Activated CD4-positive, CD25-positive, alpha-beta regulatory T cell treated with anti-CD3 and anti-CD28 coated beads, Interleukin-2, amount 50 U/mL, for 24 hours (primary cell): ENCODE measurements at regions not wholly inside any gene's neighbourhood (a gene's known extent, or its start where the extent isn't known, plus 50 kb on each side); places are given as distances from the start of the nearest gene placed in this dataset.
"Not testable (repeated sequence)": the region's sequence is repeated elsewhere in the genome, so short reads cannot be mapped to it uniquely, and the experiment has no call there.

Experiments
- ATAC-seq, 2 donors: fragments of 150-1000 bp; cut with Tn5 transposase; one replicate each; pipeline ENCODE4 v1.10.0; 2021; ENCODE audit warnings: mild to moderate bottlenecking in 1 of 2, moderate library complexity in 1 of 2

DNA sequence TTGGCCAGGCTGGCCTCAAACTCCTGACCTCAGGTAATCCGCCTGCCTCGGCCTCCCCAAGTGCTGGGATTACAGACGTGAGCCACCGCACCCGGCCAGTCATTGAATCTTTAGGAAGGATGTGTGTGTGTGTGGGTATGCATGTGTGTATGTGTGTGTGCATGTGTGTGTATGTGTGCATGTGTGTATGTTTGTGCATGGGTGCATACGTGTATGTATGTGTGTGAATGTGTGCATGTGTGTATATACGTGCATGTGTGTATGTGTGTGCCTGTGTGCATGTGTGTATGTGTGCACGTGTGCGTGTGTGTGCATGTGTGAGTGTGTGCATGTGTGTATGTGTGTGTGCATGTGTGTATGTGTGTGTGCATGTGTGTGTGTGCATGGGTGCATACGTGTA is 120.1 kb upstream of the SHH start:
- ATAC-seq, result not testable (repeated sequence)

DNA sequence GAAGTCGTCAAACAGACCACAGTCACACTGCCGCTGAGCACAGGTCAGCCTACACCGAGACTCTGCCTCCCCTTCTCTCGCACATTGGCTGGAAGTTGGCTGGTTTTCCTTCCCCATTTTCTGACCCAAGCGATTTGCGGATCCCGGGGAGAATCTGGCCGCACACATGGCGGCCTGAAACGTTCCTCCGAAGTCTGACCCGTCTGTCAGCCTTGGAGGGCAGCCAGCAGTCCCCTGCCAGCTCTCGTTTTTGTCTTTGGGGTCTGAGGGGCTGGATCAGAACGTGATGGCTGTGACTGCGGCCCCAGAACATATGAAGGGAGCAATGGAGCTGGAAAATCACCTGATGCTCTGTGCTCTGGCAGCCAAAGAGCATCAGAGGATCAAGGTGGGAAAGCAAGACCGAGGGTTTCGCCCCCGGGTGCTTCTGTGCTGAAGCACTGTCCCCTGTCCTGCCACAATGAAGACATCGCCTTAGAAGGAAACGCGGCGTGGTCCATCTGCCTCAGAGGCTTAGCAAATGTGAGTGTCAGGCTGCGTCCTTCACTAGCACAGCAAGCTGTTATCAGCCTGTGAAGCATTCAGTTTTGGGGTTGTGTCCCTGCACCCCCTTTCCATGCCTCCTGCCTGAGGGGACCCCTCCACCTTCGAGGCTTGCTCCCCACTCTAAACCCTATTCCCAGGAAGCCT is 119.3 kb upstream of the SHH start:
- ATAC-seq, result no peak

DNA sequence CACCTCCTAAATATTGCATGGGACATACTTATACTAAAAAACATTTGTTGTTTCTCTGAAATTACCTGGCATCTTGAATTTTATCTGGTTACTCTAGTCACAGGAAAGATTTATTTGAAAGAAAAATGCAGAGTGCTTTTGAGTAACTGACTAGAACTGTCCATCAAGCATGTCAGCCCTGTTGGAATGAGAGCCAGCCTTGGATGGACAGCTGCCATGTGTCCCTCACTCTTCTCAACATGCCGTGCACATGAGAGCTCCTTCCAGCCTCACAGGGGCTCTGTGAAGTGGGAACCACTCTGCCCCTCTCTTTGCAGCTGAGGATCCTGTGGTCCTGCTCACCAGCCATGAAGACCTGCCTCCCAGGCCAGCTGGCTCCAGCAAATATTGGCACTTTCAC is 118.3 kb upstream of the SHH start:
- ATAC-seq, result no peak

DNA sequence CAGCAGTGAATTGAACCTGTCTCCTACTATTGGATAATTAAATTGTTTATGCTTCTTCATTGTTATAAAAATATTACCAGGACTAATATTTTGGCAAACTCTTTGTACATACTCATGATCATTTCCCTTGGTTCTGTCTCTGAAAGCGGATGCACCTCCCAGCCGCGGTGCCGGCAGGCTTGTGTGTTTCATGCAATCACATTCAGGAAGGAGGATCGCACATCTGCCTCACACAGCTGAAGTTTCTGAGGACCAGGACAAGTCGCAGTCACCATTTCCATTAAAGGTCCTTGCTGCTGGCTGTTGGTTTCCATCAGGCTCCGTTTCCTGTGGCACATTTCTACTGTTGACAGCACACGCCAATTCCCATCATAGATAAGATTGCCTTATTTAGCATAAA is 117.8 kb upstream of the SHH start:
- ATAC-seq, result no peak

DNA sequence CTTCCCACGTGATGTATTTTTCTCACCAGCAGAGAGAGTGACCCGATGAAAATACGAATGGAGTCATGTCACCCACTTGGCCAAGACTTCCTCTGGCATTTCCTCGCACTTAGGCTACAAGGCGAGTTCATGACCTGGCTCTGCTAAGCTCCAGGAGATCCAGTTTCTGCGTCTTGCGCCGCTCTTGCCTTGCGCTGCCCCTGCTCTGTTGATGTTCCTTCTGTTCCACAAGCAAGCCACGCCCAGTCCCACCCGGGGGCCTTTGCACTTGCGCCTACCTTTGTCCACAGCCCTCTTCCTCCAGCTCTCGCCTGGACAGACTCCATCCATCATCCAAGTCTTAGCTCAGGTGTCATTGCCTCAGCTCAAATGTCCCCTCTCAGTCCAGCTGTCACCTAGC is 116.3 kb upstream of the SHH start:
- ATAC-seq, result no peak

DNA sequence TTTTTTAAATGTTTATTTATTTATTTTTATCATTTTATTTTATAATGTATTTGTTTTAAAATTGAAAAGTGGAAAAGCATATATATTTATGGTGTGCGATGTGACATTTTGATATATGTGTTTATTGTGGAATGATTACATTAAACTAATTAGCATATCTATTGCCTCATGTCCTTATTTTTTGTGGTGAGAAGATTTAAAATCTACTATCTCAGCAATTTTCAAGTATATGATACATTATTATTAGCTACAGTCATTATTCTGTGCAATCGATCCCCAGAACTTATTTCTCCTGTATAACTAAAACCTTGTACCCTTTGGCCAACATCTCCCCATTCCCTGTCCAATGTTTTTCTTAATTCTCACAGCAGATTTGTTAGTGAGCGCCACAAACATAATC is 115.6 kb upstream of the SHH start:
- ATAC-seq, result no peak

DNA sequence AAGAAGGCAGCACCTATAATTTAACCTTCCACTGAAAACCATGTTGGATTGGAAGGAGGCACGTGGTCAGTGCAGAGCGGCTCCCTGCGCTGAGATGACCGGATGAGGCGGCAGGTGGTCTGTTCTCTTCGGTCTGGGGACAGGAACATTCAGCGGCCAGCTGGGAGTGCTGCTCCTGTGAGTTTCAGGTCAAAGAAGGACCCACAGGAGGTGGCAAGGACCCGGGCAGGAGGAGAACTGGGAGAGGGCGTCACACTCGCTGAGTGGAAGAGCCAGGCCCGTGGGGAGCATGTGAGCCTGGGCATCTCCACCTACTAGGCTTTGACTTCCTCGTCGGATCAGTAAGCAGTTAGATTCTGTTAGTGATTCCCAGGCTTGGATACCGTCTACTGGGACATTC is 113.4 kb upstream of the SHH start:
- no peak for ATAC-seq

DNA sequence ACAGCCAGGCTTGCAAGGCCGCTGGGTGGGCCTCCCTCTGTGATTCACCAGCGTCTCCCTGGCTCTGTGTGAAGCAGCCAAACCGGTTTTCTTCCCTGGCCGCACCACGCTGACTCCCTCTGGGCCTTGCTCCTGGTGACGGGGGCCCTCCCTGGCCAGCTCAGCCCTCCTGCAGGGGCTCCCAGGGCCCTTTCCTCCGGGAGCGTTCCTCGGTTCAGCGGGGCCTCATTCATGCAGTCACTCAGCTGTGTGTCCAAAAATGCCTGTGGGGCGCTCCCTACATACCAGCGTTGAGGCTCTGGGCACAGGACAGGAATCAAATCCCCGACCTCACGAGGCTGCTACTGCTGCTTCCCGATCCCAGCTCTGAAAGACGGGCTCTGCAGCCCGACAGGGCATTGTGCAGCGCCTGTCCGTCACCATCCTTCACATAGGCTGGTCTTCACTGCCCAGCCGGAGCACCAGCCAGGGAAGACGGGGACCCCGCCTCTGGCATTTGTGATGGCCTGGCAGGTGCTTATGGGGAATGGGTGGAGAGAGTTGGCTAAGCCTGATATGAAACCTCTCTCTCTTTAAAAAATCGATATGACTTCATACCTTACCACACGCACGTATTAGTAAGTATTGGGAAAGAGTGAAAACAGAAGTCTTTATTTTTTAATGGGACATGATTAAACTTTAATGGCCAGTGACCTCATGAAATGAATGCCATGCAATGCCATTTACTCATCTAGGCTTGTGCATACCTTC is 110.0 kb upstream of the SHH start:
- no peak for ATAC-seq

DNA sequence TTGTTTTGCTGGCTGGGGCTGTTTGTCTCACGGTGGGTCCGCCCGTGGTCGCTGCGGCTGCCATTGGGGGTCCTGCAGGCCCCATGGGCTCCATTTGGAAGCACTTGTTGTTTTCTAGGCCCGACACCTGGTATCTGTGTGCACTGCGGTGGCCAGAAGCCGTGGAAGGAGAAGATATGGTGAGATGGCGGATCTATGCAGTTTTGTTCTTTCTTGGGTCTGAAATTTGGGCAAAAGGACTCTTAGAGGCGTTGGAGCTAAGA is 109.5 kb upstream of the SHH start:
- ATAC-seq, result no peak

DNA sequence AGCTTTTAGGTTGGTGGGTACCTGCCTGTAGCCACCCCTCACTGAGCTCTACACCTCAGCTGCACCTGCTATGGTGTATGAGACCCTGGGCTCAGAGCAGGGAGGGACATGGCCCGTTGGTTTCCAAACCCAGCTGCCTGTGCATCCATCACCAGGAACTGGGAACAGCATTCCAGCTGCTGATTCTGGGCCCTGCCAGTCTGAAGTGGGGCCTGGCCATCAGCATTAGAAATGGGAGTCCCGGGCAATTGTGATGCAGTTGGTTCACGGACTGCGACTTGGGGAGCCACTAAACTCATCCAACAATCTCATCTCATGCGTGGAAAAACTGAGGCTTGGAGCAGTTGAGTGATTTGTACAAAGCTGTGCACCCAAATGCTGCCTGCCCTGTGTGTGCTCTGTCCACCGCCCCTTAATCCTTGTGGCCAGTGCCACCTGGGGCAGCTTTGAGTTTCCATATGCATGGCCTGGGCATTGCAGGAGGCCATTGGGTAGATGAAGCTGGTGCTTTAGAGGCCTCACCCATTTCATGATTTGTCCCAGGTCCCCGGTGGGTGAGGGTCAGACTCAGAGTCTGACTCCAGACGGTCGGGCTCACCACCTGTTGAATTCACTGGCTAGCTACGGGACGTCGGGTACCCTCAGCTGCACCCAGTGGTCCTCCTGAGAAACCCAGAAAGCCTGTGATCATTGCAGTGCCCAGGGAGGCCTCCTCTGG is 109.0 kb upstream of the SHH start:
- ATAC-seq, result no peak

DNA sequence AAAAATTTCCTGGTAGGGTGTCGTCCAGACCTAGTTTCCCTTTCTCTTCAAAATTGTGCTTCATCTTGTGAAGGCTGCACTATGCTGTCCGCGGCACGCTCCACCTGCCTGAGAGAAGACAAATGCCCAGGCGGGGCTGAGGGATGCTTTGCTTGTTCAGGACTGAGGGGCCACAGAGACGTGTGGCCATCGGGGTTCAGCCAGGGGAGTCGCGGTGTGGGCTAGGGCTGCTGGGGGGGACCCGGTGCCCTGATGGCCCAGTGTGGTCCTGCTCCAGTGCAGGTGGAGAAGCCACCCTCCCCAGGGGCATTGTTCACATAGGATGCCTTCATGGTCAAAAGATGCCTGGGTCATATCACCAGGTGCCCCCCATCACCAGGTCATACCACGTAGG is 107.8 kb upstream of the SHH start:
- ATAC-seq, result no peak

DNA sequence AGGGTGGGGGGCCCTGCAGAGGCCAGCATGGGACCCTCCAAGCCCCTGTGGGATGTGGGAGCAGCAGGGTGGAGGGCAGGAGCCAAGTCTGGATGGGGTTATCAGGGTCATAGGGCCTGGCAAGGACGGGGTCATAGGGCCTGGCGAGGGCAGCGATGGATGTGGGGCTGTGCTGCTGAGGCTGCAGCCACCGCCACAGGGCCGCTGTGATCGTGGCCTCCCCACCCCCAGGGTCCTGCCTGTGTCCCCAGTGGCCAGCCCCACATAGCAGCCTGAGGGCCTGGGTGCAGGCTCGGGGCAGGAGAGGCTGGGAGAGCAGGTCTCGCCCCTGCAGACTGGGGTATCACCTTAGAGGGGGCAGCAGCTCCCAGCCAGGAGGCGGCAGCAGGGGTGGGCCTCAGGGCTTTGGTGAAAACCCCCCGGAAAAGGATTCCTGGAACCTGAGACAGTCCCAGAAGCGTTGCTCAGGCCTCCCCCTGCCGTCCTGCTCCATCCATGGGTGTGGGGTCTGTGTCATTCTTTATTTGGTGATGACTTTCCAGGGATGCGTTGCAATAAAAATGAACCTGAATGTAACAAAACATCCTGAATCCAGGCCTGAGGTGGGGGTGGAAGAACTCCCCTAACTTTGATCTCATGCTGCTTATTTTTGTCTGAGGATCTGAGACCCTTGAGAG is 107.3 kb upstream of the SHH start:
- no peak for ATAC-seq

DNA sequence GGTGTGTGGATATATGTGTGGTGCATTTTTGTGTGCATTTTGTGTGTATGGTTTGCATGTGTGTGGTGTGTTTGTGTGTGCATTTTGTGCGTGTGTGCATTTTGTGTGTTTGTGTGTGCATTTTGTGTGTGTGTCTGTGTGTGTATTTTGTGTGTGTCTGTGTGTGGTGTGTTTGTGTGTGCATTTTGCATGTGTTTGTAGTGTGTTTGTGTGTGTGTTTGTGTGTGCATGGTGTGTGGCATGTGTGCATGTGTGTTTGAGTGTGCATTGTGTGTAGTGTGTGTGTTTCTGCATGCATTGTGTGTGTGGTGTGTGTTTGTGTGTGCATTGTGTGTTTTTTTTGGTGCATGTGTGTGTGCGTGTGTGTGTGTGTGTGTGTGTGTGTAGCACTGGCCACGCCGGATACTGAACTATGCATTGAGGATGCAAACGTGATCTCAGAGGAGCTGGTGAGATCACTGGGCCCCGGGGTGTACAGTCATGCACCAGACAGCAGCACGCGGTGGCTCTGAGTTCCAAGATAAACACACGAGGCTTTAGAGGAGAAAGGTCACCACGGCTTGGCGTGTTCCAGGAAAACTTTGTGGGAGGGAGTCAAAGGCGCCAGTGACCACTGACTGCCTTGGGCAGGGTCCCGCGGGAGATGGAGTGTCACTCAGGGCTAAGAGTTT is 106.6 kb upstream of the SHH start:
- no peak for ATAC-seq

DNA sequence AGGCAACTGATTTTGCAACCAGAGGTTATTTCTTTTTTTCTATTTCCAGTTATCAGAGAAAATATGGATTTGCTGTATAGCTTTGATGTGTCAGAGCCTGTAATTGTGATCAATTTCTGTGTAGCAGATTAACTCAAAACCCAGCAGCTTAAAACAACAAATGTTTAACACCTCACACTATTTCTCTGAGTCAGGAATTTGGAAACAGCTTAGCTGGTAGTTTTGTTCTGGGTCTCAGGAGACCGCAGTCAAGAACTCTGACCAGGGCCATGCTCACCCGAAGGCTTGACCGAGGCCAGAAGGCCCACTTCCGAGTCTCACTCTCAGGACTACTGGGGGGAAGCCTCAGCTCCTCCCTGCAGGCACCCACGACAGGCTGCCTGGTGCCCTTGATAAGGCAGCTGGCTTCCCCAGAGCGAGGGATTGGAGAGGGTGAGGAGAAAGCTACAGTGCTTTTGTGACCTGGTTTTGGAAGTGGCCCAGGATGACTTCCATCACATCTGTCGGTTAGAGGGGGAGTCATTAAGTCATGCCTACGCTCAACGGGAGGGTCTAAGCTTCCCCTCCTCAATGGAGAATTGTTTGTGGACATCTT is 105.7 kb upstream of the SHH start:
- ATAC-seq, result no peak

DNA sequence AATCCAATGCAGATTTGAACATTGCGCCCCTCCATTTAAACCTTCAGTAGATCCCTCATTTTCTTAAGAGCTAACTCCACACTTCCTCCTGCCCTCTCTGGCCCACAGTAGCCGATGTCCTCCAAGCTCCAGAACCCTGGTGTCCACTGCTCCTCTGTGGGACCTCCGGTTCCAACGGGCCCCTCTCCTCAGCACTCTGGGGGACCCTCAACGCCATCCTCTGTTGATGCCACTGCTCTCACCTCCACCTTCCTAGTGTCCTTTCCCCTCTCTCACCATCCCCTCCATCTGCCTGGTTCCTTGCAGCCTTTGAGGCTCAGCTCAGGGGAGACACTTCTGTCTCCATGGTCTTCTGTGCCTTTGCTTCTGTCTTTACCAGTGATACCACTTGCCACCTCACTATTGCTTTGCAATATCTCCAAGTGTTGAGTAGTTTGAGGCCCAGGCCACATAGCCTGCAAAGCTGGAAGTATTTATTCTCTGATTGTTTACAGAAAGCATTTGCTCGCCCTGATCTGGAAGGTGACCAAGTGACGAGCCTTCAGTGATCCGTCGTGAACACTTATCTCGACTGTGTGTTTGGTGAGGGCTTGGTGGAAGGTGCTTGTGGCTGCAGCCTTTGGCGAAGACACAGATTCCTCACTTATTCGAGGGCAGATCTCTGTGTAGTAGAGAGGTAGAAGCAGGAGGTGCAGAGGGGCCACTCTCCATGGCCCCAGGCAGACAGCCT is 104.8 kb upstream of the SHH start:
- no peak for ATAC-seq

DNA sequence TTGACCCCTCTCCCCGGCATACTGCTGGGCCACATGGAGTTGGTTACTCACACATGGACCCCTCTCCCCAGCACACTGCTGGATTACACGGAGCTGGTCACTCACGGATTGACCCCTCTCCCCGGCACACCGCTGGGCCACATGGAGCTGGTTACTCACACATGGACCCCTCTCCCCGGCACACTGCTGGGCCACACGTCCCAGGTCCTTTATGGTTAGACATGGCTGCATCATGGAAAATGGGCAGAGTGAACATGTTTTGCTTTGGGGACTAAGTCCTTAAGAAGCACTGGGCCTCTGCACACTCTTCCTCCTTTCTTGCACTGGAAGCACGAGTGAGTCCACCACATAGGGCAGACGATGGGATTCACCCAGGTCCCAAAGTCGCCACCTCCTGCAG is 102.1 kb upstream of the SHH start:
- ATAC-seq, result no peak

DNA sequence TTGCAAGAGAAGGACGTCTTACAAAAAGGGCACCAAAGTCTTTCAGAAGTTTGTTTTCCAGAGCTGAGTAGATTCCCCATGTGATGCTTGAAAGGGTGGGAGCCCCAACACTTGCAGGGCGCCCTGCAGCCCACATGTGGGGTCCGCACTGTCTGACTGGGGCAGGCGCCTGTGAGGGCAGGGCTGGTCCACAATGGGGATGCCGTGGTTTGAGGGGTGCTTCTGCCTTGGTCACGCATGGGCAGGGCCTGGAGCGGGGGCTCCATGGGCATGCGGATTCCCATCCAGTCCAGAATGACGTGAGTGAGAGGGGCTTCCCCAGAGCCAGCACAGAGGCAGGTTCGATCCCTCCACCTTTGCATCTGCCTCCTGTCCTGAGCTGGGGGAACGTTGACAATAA is 101.5 kb upstream of the SHH start:
- ATAC-seq, result no peak

DNA sequence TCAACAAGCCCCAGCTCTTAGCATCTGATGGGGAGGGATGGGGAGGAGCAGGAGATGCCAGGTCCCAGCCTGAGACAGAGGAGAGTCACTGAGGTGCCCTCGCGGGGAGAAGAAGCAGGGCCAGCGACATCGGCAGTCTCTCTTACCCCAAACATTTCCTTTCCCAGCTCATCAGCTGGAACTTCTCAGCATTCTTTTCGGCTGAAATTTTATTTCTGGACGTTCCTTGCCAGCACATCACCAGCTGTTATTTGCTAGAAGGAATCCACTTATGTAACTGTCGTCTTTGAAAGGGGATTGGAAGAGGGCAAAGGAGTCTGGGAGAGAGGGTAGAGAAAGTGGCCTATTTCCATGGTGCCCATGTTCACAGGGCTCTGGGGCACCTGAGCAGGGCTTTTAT is 101.0 kb upstream of the SHH start:
- ATAC-seq, result no peak

DNA sequence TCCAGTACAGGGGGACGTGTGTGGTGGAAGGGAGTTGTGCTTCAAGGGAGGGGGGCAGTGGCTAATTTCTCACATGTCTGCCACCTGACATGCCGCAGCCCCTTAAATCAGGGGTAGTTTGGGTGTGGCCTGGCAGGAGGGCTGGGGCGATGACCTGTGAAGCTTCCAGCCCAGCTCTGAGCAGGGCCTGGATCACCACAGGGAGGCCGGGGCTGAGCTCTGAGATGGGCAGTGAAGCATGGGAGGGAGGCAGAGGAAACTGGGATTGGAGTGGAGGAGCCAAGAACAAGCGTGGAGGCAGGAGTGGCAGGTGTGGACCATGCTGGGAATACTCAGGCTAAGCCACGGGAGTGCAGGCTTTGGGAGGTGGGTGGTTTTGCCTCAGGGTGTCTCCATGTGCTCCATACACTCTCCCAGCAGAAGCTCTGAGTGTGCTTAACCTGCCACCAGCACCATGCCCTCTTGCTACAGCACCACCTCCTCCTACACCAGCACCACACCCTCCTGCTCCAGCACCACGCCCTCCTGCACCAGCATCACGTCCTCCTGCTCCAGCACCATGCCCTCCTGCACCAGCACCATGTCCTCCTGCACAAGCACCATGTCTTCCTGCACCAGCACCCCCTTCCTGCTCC is 99.3 kb upstream of the SHH start:
- no peak for ATAC-seq

DNA sequence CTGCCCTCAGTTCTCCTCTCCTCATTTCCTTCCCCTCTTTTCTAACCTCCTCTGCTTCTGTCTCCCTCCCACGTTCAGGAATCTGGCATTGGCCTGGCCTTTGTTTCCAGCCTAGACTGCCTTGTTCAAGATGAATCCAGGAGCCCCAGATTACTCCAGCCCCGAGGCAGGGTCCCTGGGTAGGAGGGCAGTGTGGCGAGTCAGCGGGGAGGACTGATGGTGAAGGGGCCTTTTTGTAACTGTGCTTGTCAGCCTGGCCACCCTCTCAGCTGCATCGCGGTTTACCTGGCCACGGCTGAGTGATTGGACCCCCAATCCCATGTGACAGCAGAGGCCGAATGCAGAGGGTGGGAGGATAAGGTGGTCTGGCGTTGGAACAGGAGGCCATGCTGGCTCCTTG is 96.1 kb upstream of the SHH start:
- ATAC-seq, result no peak

DNA sequence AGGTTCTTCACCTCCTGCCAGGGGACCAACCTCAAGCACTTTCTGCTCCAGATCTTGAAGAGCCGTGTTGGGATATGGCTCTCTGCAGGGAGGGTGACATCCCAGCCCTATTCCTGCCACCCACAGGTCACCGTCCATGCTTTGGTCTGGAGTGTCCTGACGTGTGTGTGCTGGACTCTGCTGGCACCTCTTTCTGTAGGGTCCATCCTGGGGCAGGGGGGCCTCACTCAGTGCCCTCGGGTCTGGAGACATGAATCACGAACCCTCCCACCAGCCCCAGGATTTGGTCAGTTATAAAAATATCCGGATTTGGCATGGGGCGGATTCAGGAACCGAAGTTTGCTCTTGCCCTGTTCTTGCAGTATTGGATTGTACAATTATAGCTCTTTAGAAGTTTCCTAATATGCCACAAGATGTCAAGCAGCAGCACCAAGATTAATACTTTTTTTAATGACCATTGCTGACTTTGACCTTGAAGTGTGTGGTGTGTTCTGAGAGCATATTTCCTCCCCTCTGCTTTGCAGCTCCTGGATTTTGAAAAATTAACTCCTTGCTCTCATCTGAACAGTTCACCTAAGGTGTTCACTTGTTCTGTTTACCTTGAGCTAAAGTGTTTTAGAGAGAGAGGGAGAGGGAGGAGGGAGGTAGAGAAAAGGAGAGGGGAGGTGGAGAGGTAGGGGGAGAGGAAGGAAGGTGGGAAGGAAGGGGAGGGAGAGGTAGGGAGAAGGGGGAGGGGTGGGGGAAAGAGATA is 95.4 kb upstream of the SHH start:
- no peak for ATAC-seq
